CD14-positive monocyte (primary cell): ENCODE measurements at regions not wholly inside any gene's neighbourhood (a gene's known extent, or its start where the extent isn't known, plus 50 kb on each side); places are given as distances from the start of the nearest gene placed in this dataset.

ENCODE experiments used
- DNase-seq, 3 donors: peaks; one replicate each; pipeline ENCODE4 v3.0.0-alpha.2; 2011 to 2022
- H2AFZ ChIP-seq: 2 replicates; pipeline ENCODE4 v1.6.0; 2012; ENCODE audit warnings: mild to moderate bottlenecking, low read depth, low read length, inconsistent platforms; ENCODE audit not compliant: insufficient read depth, poor library complexity, severe bottlenecking
- H3K27ac ChIP-seq, 2 donors: 1 replicate in 1 of 2; 2 replicates in 1 of 2; pipeline ENCODE4 v1.5.1; 2012 to 2013; ENCODE audit warnings: low read length in 2 of 2, control low read depth in 1 of 2, inconsistent platforms in 1 of 2, low read depth in 1 of 2, mild to moderate bottlenecking in 1 of 2
- H3K27me3 ChIP-seq, 2 donors: one replicate each; pipeline versions ENCODE4 v1.6.0 to v1.6.1; 2011 to 2013; ENCODE audit warnings: low read length in 2 of 2; ENCODE audit not compliant: control insufficient read depth in 2 of 2, insufficient read depth in 2 of 2
- H3K36me3 ChIP-seq, 2 donors: replicated peaks in 1 of 2; 1 replicate in 1 of 2; 2 replicates in 1 of 2; pipeline versions ENCODE4 v1.5.1 to v1.6.1; 2012 to 2013; ENCODE audit warnings: low read length in 2 of 2, control low read depth in 1 of 2, inconsistent platforms in 1 of 2, mild to moderate bottlenecking in 1 of 2; ENCODE audit not compliant: insufficient read depth in 2 of 2, control insufficient read depth in 1 of 2
- H3K4me1 ChIP-seq, 2 donors: 1 replicate in 1 of 2; 2 replicates in 1 of 2; pipeline versions ENCODE4 v1.5.1 to v1.6.1; 2012 to 2013; ENCODE audit warnings: low read length in 2 of 2, control low read depth in 1 of 2, inconsistent platforms in 1 of 2, mild to moderate bottlenecking in 1 of 2, moderate library complexity in 1 of 2; ENCODE audit not compliant: insufficient read depth in 2 of 2, control insufficient read depth in 1 of 2
- H3K4me2 ChIP-seq: replicated peaks from 2 replicates; pipeline ENCODE3; 2012; ENCODE audit warnings: low read length, moderate library complexity, mild to moderate bottlenecking; ENCODE audit not compliant: poor library complexity, severe bottlenecking; ENCODE audit errors: extremely low read depth
- H3K4me3 ChIP-seq, 3 experiments: fragments of 200-600 bp in 1 of 3; sonication (generic) in 1 of 3; replicated peaks in 1 of 3; 1 replicate in 2 of 3; 2 replicates in 1 of 3; pipeline ENCODE4 v1.5.1; 2011 to 2013; ENCODE audit warnings: low read length in 3 of 3, mild to moderate bottlenecking in 3 of 3, control low read depth in 2 of 3, low read depth in 2 of 3, inconsistent platforms in 1 of 3, moderate library complexity in 1 of 3
- H3K79me2 ChIP-seq: 2 replicates; pipeline ENCODE4 v1.6.0; 2012; ENCODE audit warnings: mild to moderate bottlenecking, control low read depth, inconsistent platforms, low read length, moderate library complexity; ENCODE audit not compliant: insufficient read depth
- H3K9ac ChIP-seq: 2 replicates; pipeline ENCODE4 v1.6.0; 2017; ENCODE audit warnings: low read length, mild to moderate bottlenecking; ENCODE audit not compliant: insufficient read depth, poor library complexity, severe bottlenecking
- H3K9me3 ChIP-seq, 2 donors: replicated peaks in 1 of 2; 1 replicate in 1 of 2; 2 replicates in 1 of 2; pipeline versions ENCODE4 v1.5.1 to v1.6.1; 2012 to 2013; ENCODE audit warnings: low read length in 2 of 2, control low read depth in 1 of 2; ENCODE audit not compliant: control insufficient read depth in 1 of 2, insufficient read depth in 1 of 2
- H4K20me1 ChIP-seq: 2 replicates; pipeline ENCODE4 v1.6.0; 2012; ENCODE audit warnings: mild to moderate bottlenecking, low read length, control low read depth, moderate library complexity; ENCODE audit not compliant: insufficient read depth
- H3K27ac Mint-ChIP-seq, 7 donors: one replicate each; pipeline ENCODE4 v1.8.0; 2020; ENCODE audit warnings: mild to moderate bottlenecking in 7 of 7, mixed read lengths in 7 of 7, moderate library complexity in 6 of 7, inconsistent platforms in 2 of 7
- H3K27me3 Mint-ChIP-seq, 3 donors: one replicate each; pipeline ENCODE4 v1.8.0; 2021 to 2022; ENCODE audit warnings: low read depth in 3 of 3, mild to moderate bottlenecking in 3 of 3, mixed read lengths in 3 of 3, moderate library complexity in 3 of 3, inconsistent platforms in 1 of 3
- H3K36me3 Mint-ChIP-seq, 2 donors: one replicate each; pipeline ENCODE4 v1.8.0; 2020; ENCODE audit warnings: mixed read lengths in 2 of 2, inconsistent platforms in 1 of 2, mild to moderate bottlenecking in 1 of 2
- H3K4me1 Mint-ChIP-seq: one replicate; pipeline ENCODE4 v1.8.0; 2020; ENCODE audit warnings: mild to moderate bottlenecking, mixed read lengths
- H3K4me3 Mint-ChIP-seq, 2 donors: one replicate each; pipeline ENCODE4 v1.8.0; 2020; ENCODE audit warnings: mild to moderate bottlenecking in 2 of 2, mixed read lengths in 2 of 2, moderate library complexity in 1 of 2
- H3K9me3 Mint-ChIP-seq, 7 donors: one replicate each; pipeline ENCODE4 v1.8.0; 2020 to 2022; ENCODE audit warnings: mixed read lengths in 7 of 7, mild to moderate bottlenecking in 6 of 7, moderate library complexity in 6 of 7, inconsistent platforms in 2 of 7
- WGBS: methylation state at CpG from one replicate; pipeline ENCODE4 v1.1.5; 2013; ENCODE audit warnings: missing lambda C conversion rate; ENCODE audit not compliant: insufficient coverage; 5-methylcytosine and 5-hydroxymethylcytosine counted together
- intact Hi-C, 2 donors: fragments of 100-400 bp; cut with micrococcal nuclease; formaldehyde crosslinking; loops; one replicate each; pipeline versions ENCODE4 v1.15.0 to v1.15.1; 2023
- TF ChIP-seq, protein P1 (sequence below): fragments of 200-600 bp; IDR thresholded peaks from one replicate; pipeline ENCODE4 v1.8.0; 2022; ENCODE audit warnings: antibody characterized with exemption, mild to moderate bottlenecking

DNA sequence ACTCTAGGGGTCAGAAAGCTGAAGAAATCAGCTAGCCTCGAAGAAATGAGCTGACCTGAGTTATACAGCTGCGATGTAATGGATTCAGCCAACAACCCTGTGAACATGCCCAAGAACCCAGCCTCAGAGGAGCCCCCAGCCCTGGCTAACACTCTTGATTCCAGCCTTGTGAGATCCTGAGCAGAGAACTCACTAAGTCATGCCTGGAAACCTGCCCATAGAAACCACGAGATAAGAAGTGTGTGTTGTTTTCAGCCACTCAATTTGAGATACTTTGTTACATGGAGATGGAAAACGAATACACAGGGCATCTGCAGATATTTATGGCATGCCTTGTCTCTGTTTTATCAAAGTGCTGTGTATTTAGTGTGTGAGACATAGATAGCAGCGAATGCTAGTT is 265.2 kb downstream of the QKI start:
- Histone ChIP-seq H3K9me3 (no peaks in the 10 kb centered on the region), H3K27ac (no peak overlapping the region), H3K4me1 (no peaks in the 10 kb centered on the region), H3K27me3 (peaks cover 11 to 16% of the 10 kb centered on the region in 2 donors), H4K20me1 (no peaks in the 10 kb centered on the region), H3K79me2 (no peaks in the 10 kb centered on the region), H3K4me3 (no peak overlapping the region), H3K36me3 (no peaks in the 10 kb centered on the region), H3K4me2 (no peak overlapping the region), H2AFZ (no peak overlapping the region), H3K9ac (no peak overlapping the region)
- Mint-ChIP-seq H3K27me3 (peaks cover 11 to 32% (median 18%) of the 10 kb centered on the region in 3 donors), H3K27ac (no peak overlapping the region), H3K4me1 (peaks cover 2% of the 10 kb centered on the region), H3K4me3 (no peak overlapping the region), H3K9me3 (peaks cover 0 to 6% (median 3%) of the 10 kb centered on the region in 7 donors), H3K36me3 (no peaks in the 10 kb centered on the region)
- WGBS = 56% methylated on average over 4 of the region's 5 CpGs
- DNase-seq = no peak
- intact Hi-C loops = no loop called here
- TF ChIP-seq, protein P1, sequence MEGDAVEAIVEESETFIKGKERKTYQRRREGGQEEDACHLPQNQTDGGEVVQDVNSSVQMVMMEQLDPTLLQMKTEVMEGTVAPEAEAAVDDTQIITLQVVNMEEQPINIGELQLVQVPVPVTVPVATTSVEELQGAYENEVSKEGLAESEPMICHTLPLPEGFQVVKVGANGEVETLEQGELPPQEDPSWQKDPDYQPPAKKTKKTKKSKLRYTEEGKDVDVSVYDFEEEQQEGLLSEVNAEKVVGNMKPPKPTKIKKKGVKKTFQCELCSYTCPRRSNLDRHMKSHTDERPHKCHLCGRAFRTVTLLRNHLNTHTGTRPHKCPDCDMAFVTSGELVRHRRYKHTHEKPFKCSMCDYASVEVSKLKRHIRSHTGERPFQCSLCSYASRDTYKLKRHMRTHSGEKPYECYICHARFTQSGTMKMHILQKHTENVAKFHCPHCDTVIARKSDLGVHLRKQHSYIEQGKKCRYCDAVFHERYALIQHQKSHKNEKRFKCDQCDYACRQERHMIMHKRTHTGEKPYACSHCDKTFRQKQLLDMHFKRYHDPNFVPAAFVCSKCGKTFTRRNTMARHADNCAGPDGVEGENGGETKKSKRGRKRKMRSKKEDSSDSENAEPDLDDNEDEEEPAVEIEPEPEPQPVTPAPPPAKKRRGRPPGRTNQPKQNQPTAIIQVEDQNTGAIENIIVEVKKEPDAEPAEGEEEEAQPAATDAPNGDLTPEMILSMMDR = no peak

- peaks cover 0 to 6% (median 3%) of the 10 kb centered on the region in 7 donors for H3K9me3 Mint-ChIP-seq
- H3K4me3 ChIP-seq = no peak overlapping the region
- H3K36me3 Mint-ChIP-seq = no peaks in the 10 kb centered on the region
- no peaks in the 10 kb centered on the region for H3K9me3 ChIP-seq
- no peak overlapping the region for H3K9ac ChIP-seq
- no peak overlapping the region for H3K27ac Mint-ChIP-seq
- TF ChIP-seq, protein P1 = no peak
- no peaks in the 10 kb centered on the region for H4K20me1 ChIP-seq
- no peak overlapping the region for H3K4me3 Mint-ChIP-seq
- no peak overlapping the region for H3K4me2 ChIP-seq
- DNase-seq = no peak
- WGBS = 94% methylated on average over 3 of the region's 3 CpGs
- H3K4me1 ChIP-seq = no peaks in the 10 kb centered on the region
- H3K4me1 Mint-ChIP-seq = peaks cover 2% of the 10 kb centered on the region
- no peak overlapping the region for H3K27ac ChIP-seq
- H3K27me3 Mint-ChIP-seq = peaks cover 14 to 32% (median 15%) of the 10 kb centered on the region in 3 donors
- intact Hi-C loops = no loop called here
- H3K27me3 ChIP-seq = peaks cover 11 to 14% of the 10 kb centered on the region in 2 donors
- H3K36me3 ChIP-seq = no peaks in the 10 kb centered on the region
- H3K79me2 ChIP-seq = no peaks in the 10 kb centered on the region
- no peak overlapping the region for H2AFZ ChIP-seq
Measured at GRCh38 chr6:163679012-163679660, 264.6 kb downstream of the QKI start.
